ENCODE measurements at regions not wholly inside any gene's neighbourhood (a gene's known extent, or its start where the extent isn't known, plus 50 kb on each side); places are given as distances from the start of the nearest gene placed in this dataset.

- Mint-ChIP-seq H3K27ac (ENCODE audit: unreplicated experiment) (no peak overlapping the region), H3K4me1 (ENCODE audit: unreplicated experiment) (no peaks in the 10 kb centered on the region), H3K36me3 (ENCODE audit: low read depth, unreplicated experiment) (no peaks in the 10 kb centered on the region), H3K27me3 (ENCODE audit: unreplicated experiment) (peaks cover 1% of the 10 kb centered on the region), H3K4me3 (ENCODE audit: unreplicated experiment) (no peak overlapping the region), H3K9me3 (ENCODE audit: unreplicated experiment) (no peaks in the 10 kb centered on the region)
- DNase-seq (ENCODE audit: low spot score) = no peak
- no peak for TF ChIP-seq CTCF (IDR thresholded peaks at IDR 0.05; ENCODE audit: unreplicated experiment)
These were observed 164.6 kb downstream of the CARTPT start for GRCh38 chr5:71883742-71884103.

- no peak overlapping the region for H3K27ac Mint-ChIP-seq (ENCODE audit: unreplicated experiment)
- peaks cover 5% of the 10 kb centered on the region for H3K27me3 Mint-ChIP-seq (ENCODE audit: unreplicated experiment)
- H3K9me3 Mint-ChIP-seq (ENCODE audit: unreplicated experiment) = no peaks in the 10 kb centered on the region
- no peak overlapping the region for H3K4me3 Mint-ChIP-seq (ENCODE audit: unreplicated experiment)
- DNase-seq (ENCODE audit: low spot score) = no peak
- no peaks in the 10 kb centered on the region for H3K36me3 Mint-ChIP-seq (ENCODE audit: low read depth, unreplicated experiment)
- TF ChIP-seq CTCF (IDR thresholded peaks at IDR 0.05; ENCODE audit: unreplicated experiment) = no peak
- no peaks in the 10 kb centered on the region for H3K4me1 Mint-ChIP-seq (ENCODE audit: unreplicated experiment)
These were observed 165.9 kb downstream of the CARTPT start for GRCh38 chr5:71884926-71885325.

GRCh38 chr5:71886406-71886805, 167.3 kb downstream of the CARTPT start:
- DNase-seq (ENCODE audit: low spot score) = no peak
- Mint-ChIP-seq H3K36me3 (ENCODE audit: low read depth, unreplicated experiment) (no peaks in the 10 kb centered on the region), H3K4me1 (ENCODE audit: unreplicated experiment) (no peaks in the 10 kb centered on the region), H3K4me3 (ENCODE audit: unreplicated experiment) (no peak overlapping the region), H3K27ac (ENCODE audit: unreplicated experiment) (no peak overlapping the region), H3K9me3 (ENCODE audit: unreplicated experiment) (no peaks in the 10 kb centered on the region), H3K27me3 (ENCODE audit: unreplicated experiment) (peaks cover 5% of the 10 kb centered on the region)
- no peak for TF ChIP-seq CTCF (IDR thresholded peaks at IDR 0.05; ENCODE audit: unreplicated experiment)

GRCh38 chr5:71887680-71888079, 168.6 kb downstream of the CARTPT start:
- H3K9me3 Mint-ChIP-seq (ENCODE audit: unreplicated experiment) = no peaks in the 10 kb centered on the region
- TF ChIP-seq CTCF (IDR thresholded peaks at IDR 0.05; ENCODE audit: unreplicated experiment) = no peak
- DNase-seq (ENCODE audit: low spot score) = no peak
- H3K36me3 Mint-ChIP-seq (ENCODE audit: low read depth, unreplicated experiment) = no peaks in the 10 kb centered on the region
- no peak overlapping the region for H3K4me3 Mint-ChIP-seq (ENCODE audit: unreplicated experiment)
- H3K27me3 Mint-ChIP-seq (ENCODE audit: unreplicated experiment) = peaks cover 7% of the 10 kb centered on the region
- no peak overlapping the region for H3K27ac Mint-ChIP-seq (ENCODE audit: unreplicated experiment)
- peaks cover 2% of the 10 kb centered on the region for H3K4me1 Mint-ChIP-seq (ENCODE audit: unreplicated experiment)

GRCh38 chr5:71891406-71891805, 172.3 kb downstream of the CARTPT start:
- peaks cover 5% of the 10 kb centered on the region for H3K27me3 Mint-ChIP-seq (ENCODE audit: unreplicated experiment)
- TF ChIP-seq CTCF (IDR thresholded peaks at IDR 0.05; ENCODE audit: unreplicated experiment) = no peak
- no peak for DNase-seq (ENCODE audit: low spot score)
- peaks cover 2% of the 10 kb centered on the region for H3K4me1 Mint-ChIP-seq (ENCODE audit: unreplicated experiment)
- no peak overlapping the region for H3K4me3 Mint-ChIP-seq (ENCODE audit: unreplicated experiment)
- H3K36me3 Mint-ChIP-seq (ENCODE audit: low read depth, unreplicated experiment) = no peaks in the 10 kb centered on the region
- no peaks in the 10 kb centered on the region for H3K9me3 Mint-ChIP-seq (ENCODE audit: unreplicated experiment)
- H3K27ac Mint-ChIP-seq (ENCODE audit: unreplicated experiment) = no peak overlapping the region
